Peyer's patch (tissue), 4 donors: ENCODE measurements at regions not wholly inside any gene's neighbourhood (a gene's known extent, or its start where the extent isn't known, plus 50 kb on each side); places are given as distances from the start of the nearest gene placed in this dataset.

Source experiments
- POLR2A ChIP-seq, 2 donors: fragments of 450-650 bp; IDR thresholded peaks; one replicate each; pipeline ENCODE4 v1.5.1; 2017; ENCODE audit warnings: antibody characterized with exemption in 2 of 2, mild to moderate bottlenecking in 2 of 2, moderate library complexity in 2 of 2
- TF ChIP-seq, protein P1 (sequence below), 6 experiments: fragments of 450-650 bp in 4 of 6; fragments of 200-600 bp in 2 of 6; sonication (generic) in 1 of 6; IDR thresholded peaks; one replicate each; pipeline ENCODE4 v1.5.1; 2017 to 2019; ENCODE audit warnings: antibody characterized with exemption in 6 of 6, mild to moderate bottlenecking in 3 of 6, moderate library complexity in 1 of 6

DNA sequence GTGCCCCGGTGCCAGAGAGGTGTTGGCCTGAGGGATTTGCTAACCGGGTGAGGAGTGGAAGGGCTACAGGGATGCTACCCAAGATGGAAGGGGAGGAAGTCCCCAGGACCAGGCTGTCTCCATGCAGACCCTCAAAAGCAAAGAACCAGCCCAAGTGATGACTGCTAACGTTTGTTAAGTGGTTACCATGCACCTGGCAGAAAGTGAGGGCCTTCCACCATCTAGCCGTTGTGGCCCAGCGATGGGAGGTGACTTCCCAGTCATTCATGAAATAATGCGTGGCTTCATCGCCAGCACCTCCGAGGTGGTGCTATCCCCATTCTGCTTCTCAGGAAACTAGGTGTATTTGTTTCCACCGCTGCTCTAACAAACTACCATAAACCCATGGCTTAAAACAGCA, 86.8 kb upstream of the LANCL2 start:
- TF ChIP-seq, protein P1, sequence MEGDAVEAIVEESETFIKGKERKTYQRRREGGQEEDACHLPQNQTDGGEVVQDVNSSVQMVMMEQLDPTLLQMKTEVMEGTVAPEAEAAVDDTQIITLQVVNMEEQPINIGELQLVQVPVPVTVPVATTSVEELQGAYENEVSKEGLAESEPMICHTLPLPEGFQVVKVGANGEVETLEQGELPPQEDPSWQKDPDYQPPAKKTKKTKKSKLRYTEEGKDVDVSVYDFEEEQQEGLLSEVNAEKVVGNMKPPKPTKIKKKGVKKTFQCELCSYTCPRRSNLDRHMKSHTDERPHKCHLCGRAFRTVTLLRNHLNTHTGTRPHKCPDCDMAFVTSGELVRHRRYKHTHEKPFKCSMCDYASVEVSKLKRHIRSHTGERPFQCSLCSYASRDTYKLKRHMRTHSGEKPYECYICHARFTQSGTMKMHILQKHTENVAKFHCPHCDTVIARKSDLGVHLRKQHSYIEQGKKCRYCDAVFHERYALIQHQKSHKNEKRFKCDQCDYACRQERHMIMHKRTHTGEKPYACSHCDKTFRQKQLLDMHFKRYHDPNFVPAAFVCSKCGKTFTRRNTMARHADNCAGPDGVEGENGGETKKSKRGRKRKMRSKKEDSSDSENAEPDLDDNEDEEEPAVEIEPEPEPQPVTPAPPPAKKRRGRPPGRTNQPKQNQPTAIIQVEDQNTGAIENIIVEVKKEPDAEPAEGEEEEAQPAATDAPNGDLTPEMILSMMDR (IDR thresholded peaks at IDR 0.05) = no peak
- no peak for TF ChIP-seq POLR2A (IDR thresholded peaks at IDR 0.05)
